Esophagus squamous epithelium (tissue), 5 donors: ENCODE measurements at regions not wholly inside any gene's neighbourhood (a gene's known extent, or its start where the extent isn't known, plus 50 kb on each side); places are given as distances from the start of the nearest gene placed in this dataset.

Source experiments
- DNase-seq: peaks from one replicate; lab custom pipeline; 2025; lab: John Stamatoyannopoulos, UW
- H3K27ac ChIP-seq, 4 donors: fragments of 200-600 bp; sonication (generic); one replicate each; pipeline ENCODE4 v1.5.1; 2016 to 2019; ENCODE audit warnings: mild to moderate bottlenecking in 1 of 4
- H3K27me3 ChIP-seq, 4 donors: fragments of 200-600 bp; sonication (generic); 1 replicate in 3 of 4; 2 replicates in 1 of 4; pipeline versions ENCODE4 v1.5.1 to v1.6.0; 2017 to 2021; ENCODE audit warnings: antibody characterized with exemption in 1 of 4
- H3K36me3 ChIP-seq, 3 donors: fragments of 200-600 bp; sonication (generic); one replicate each; pipeline ENCODE4 v1.5.1; 2016 to 2019
- H3K4me1 ChIP-seq, 3 donors: fragments of 200-600 bp; sonication (generic); one replicate each; pipeline ENCODE4 v1.5.1; 2017 to 2019
- H3K4me3 ChIP-seq, 4 donors: fragments of 200-600 bp; sonication (generic); 1 replicate in 3 of 4; 2 replicates in 1 of 4; pipeline ENCODE4 v1.5.1; 2016 to 2019; ENCODE audit warnings: mild to moderate bottlenecking in 2 of 4, moderate library complexity in 1 of 4
- H3K9me3 ChIP-seq, 3 donors: fragments of 200-600 bp; sonication (generic); one replicate each; pipeline ENCODE4 v1.5.1; 2016 to 2019
- CTCF ChIP-seq, 6 experiments: fragments of 450-650 bp in 4 of 6; fragments of 200-600 bp in 2 of 6; sonication (generic) in 2 of 6; IDR thresholded peaks; one replicate each; pipeline ENCODE4 v1.5.1; 2016 to 2019; ENCODE audit warnings: antibody characterized with exemption in 6 of 6, mild to moderate bottlenecking in 4 of 6, moderate library complexity in 4 of 6
- POLR2A ChIP-seq, 4 donors: fragments of 450-650 bp; IDR thresholded peaks; one replicate each; pipeline ENCODE4 v1.6.1; 2017; ENCODE audit warnings: antibody characterized with exemption in 4 of 4, mild to moderate bottlenecking in 4 of 4, moderate library complexity in 3 of 4
- WGBS, 2 donors: methylation state at CpG; one replicate each; pipeline ENCODE4 v1.1.5; 2018; 5-methylcytosine and 5-hydroxymethylcytosine counted together
- intact Hi-C: fragments of 100-400 bp; cut with DNase I; formaldehyde crosslinking; loops from one replicate; pipeline ENCODE4 v1.15.0; 2022
- donor health status: DM: yes; HTN: yes; CAD: no.

GRCh38 chr6:105550955-105551620, 148.2 kb upstream of the PREP start:
- Histone ChIP-seq H3K4me1 (peaks cover 0 to 17% (median 3%) of the 10 kb centered on the region in 3 donors), H3K9me3 (no peaks in the 10 kb centered on the region), H3K27me3 (no peaks in the 10 kb centered on the region), H3K4me3 (no peak overlapping the region), H3K36me3 (no peaks in the 10 kb centered on the region), H3K27ac (no peak overlapping the region)
- intact Hi-C loops, result no loop called here
- WGBS, 2 donors, result 70 to 86% methylated on average over 5 of the region's 5 CpGs
- TF ChIP-seq POLR2A (IDR thresholded peaks at IDR 0.05) (no peak), CTCF (IDR thresholded peaks at IDR 0.05) (no peak)
- DNase-seq, result no peak

GRCh38 chr6:105546754-105547153, 143.9 kb upstream of the PREP start:
- Histone ChIP-seq H3K27me3 (no peaks in the 10 kb centered on the region), H3K36me3 (no peaks in the 10 kb centered on the region), H3K9me3 (no peaks in the 10 kb centered on the region), H3K4me1 (peaks cover 0 to 19% (median 11%) of the 10 kb centered on the region in 3 donors), H3K4me3 (no peak overlapping the region), H3K27ac (peak overlapping the region in 1 of 4 donors; percentile 48)
- TF ChIP-seq POLR2A (IDR thresholded peaks at IDR 0.05) (no peak), CTCF (IDR thresholded peaks at IDR 0.05) (no peak)
- 63 to 76% methylated on average over 2 of the region's 2 CpGs for WGBS, 2 donors
- no peak for DNase-seq
- intact Hi-C loops, result no loop called here

GRCh38 chr6:105545947-105546731, 143.3 kb upstream of the PREP start:
- peaks cover 0 to 17% (median 11%) of the 10 kb centered on the region in 3 donors for H3K4me1 ChIP-seq
- H3K9me3 ChIP-seq, result no peaks in the 10 kb centered on the region
- TF ChIP-seq POLR2A (IDR thresholded peaks at IDR 0.05) (no peak), CTCF (IDR thresholded peaks at IDR 0.05) (peak in 1 of 6 experiments; percentile 33)
- no peak overlapping the region for H3K4me3 ChIP-seq
- H3K36me3 ChIP-seq, result no peaks in the 10 kb centered on the region
- H3K27ac ChIP-seq, result peak overlapping the region in 2 of 4 donors; percentile 4 to 48
- intact Hi-C loops, result no loop called here
- WGBS, 2 donors, result 47% methylated on average over 11 of the region's 11 CpGs
- H3K27me3 ChIP-seq, result no peaks in the 10 kb centered on the region
- DNase-seq, result no peak

- H3K36me3 ChIP-seq, result no peaks in the 10 kb centered on the region
- no peak for TF ChIP-seq CTCF (IDR thresholded peaks at IDR 0.05)
- TF ChIP-seq POLR2A (IDR thresholded peaks at IDR 0.05), result no peak
- no peaks in the 10 kb centered on the region for H3K27me3 ChIP-seq
- peaks cover 0 to 17% (median 11%) of the 10 kb centered on the region in 3 donors for H3K4me1 ChIP-seq
- intact Hi-C loops, result no loop called here
- H3K27ac ChIP-seq, result peak overlapping the region in 1 of 4 donors; percentile 48
- H3K9me3 ChIP-seq, result no peaks in the 10 kb centered on the region
- H3K4me3 ChIP-seq, result no peak overlapping the region
- no peak for DNase-seq
- WGBS, 2 donors, result 47 to 57% methylated on average over 4 of the region's 4 CpGs
These were observed 142.5 kb upstream of the PREP start for GRCh38 chr6:105545228-105545920.
